Esophagus squamous epithelium (tissue), 5 donors: ENCODE measurements at regions not wholly inside any gene's neighbourhood (a gene's known extent, or its start where the extent isn't known, plus 50 kb on each side); places are given as distances from the start of the nearest gene placed in this dataset.

Experiments used
- DNase-seq: peaks from one replicate; lab custom pipeline; 2025; lab: John Stamatoyannopoulos, UW
- H3K27ac ChIP-seq, 4 donors: fragments of 200-600 bp; sonication (generic); one replicate each; pipeline ENCODE4 v1.5.1; 2016 to 2019; ENCODE audit warnings: mild to moderate bottlenecking in 1 of 4
- H3K27me3 ChIP-seq, 4 donors: fragments of 200-600 bp; sonication (generic); 1 replicate in 3 of 4; 2 replicates in 1 of 4; pipeline versions ENCODE4 v1.5.1 to v1.6.0; 2017 to 2021; ENCODE audit warnings: antibody characterized with exemption in 1 of 4
- H3K36me3 ChIP-seq, 3 donors: fragments of 200-600 bp; sonication (generic); one replicate each; pipeline ENCODE4 v1.5.1; 2016 to 2019
- H3K4me1 ChIP-seq, 3 donors: fragments of 200-600 bp; sonication (generic); one replicate each; pipeline ENCODE4 v1.5.1; 2017 to 2019
- H3K4me3 ChIP-seq, 4 donors: fragments of 200-600 bp; sonication (generic); 1 replicate in 3 of 4; 2 replicates in 1 of 4; pipeline ENCODE4 v1.5.1; 2016 to 2019; ENCODE audit warnings: mild to moderate bottlenecking in 2 of 4, moderate library complexity in 1 of 4
- H3K9me3 ChIP-seq, 3 donors: fragments of 200-600 bp; sonication (generic); one replicate each; pipeline ENCODE4 v1.5.1; 2016 to 2019
- CTCF ChIP-seq, 6 experiments: fragments of 450-650 bp in 4 of 6; fragments of 200-600 bp in 2 of 6; sonication (generic) in 2 of 6; IDR thresholded peaks; one replicate each; pipeline ENCODE4 v1.5.1; 2016 to 2019; ENCODE audit warnings: antibody characterized with exemption in 6 of 6, mild to moderate bottlenecking in 4 of 6, moderate library complexity in 4 of 6
- POLR2A ChIP-seq, 4 donors: fragments of 450-650 bp; IDR thresholded peaks; one replicate each; pipeline ENCODE4 v1.6.1; 2017; ENCODE audit warnings: antibody characterized with exemption in 4 of 4, mild to moderate bottlenecking in 4 of 4, moderate library complexity in 3 of 4
- WGBS, 2 donors: methylation state at CpG; one replicate each; pipeline ENCODE4 v1.1.5; 2018; 5-methylcytosine and 5-hydroxymethylcytosine counted together
- intact Hi-C: fragments of 100-400 bp; cut with DNase I; formaldehyde crosslinking; loops from one replicate; pipeline ENCODE4 v1.15.0; 2022
- donor health status: DM: yes; HTN: yes; CAD: no.

- H3K9me3 ChIP-seq, result peaks cover 0 to 11% (median 0%) of the 10 kb centered on the region in 3 donors
- intact Hi-C loops, result no loop called here
- H3K4me1 ChIP-seq, result no peaks in the 10 kb centered on the region
- H3K36me3 ChIP-seq, result no peaks in the 10 kb centered on the region
- 56 to 60% methylated on average over 4 of the region's 4 CpGs for WGBS, 2 donors
- H3K4me3 ChIP-seq, result no peak overlapping the region
- TF ChIP-seq POLR2A (IDR thresholded peaks at IDR 0.05), result no peak
- TF ChIP-seq CTCF (IDR thresholded peaks at IDR 0.05), result no peak
- DNase-seq, result no peak
- no peaks in the 10 kb centered on the region for H3K27me3 ChIP-seq
- H3K27ac ChIP-seq, result no peak overlapping the region
These were observed 434.5 kb upstream of the CDH9 start for GRCh38 chr5:27472871-27473270.

- Histone ChIP-seq H3K9me3 (peaks cover 0 to 10% (median 0%) of the 10 kb centered on the region in 3 donors), H3K27ac (no peak overlapping the region), H3K4me1 (no peaks in the 10 kb centered on the region), H3K27me3 (no peaks in the 10 kb centered on the region), H3K36me3 (no peaks in the 10 kb centered on the region), H3K4me3 (no peak overlapping the region)
- intact Hi-C loops, result no loop called here
- TF ChIP-seq POLR2A (IDR thresholded peaks at IDR 0.05), result no peak
- TF ChIP-seq CTCF (IDR thresholded peaks at IDR 0.05), result no peak
- no peak for DNase-seq
- WGBS, 2 donors, result 67 to 74% methylated on average over 11 of the region's 11 CpGs
These were observed 433.8 kb upstream of the CDH9 start for GRCh38 chr5:27472000-27472763.

GRCh38 chr5:27466959-27467358, 428.6 kb upstream of the CDH9 start:
- whole genome bisulfite sequencing, 2 donors, result 34 to 36% methylated on average over 1 of the region's 1 CpG
- Histone ChIP-seq H3K9me3 (no peaks in the 10 kb centered on the region), H3K4me3 (no peak overlapping the region), H3K27ac (no peak overlapping the region), H3K4me1 (no peaks in the 10 kb centered on the region), H3K36me3 (no peaks in the 10 kb centered on the region), H3K27me3 (no peaks in the 10 kb centered on the region)
- intact Hi-C loops, result no loop called here
- no peak for DNase-seq
- TF ChIP-seq CTCF (IDR thresholded peaks at IDR 0.05), result no peak
- no peak for TF ChIP-seq POLR2A (IDR thresholded peaks at IDR 0.05)

GRCh38 chr5:27465140-27465539, 426.8 kb upstream of the CDH9 start:
- Histone ChIP-seq H3K4me3 (no peak overlapping the region), H3K27ac (no peak overlapping the region), H3K4me1 (no peaks in the 10 kb centered on the region), H3K27me3 (no peaks in the 10 kb centered on the region), H3K36me3 (no peaks in the 10 kb centered on the region), H3K9me3 (no peaks in the 10 kb centered on the region)
- no peak for TF ChIP-seq CTCF (IDR thresholded peaks at IDR 0.05)
- no peak for TF ChIP-seq POLR2A (IDR thresholded peaks at IDR 0.05)
- intact Hi-C loops, result no loop called here
- 72 to 75% methylated on average over 5 of the region's 5 CpGs for WGBS, 2 donors
- no peak for DNase-seq

- TF ChIP-seq POLR2A (IDR thresholded peaks at IDR 0.05) (no peak), CTCF (IDR thresholded peaks at IDR 0.05) (no peak)
- Histone ChIP-seq H3K4me3 (no peak overlapping the region), H3K36me3 (no peaks in the 10 kb centered on the region), H3K9me3 (no peaks in the 10 kb centered on the region), H3K27ac (no peak overlapping the region), H3K4me1 (no peaks in the 10 kb centered on the region), H3K27me3 (no peaks in the 10 kb centered on the region)
- intact Hi-C loops, result no loop called here
- no peak for DNase-seq
- 83 to 84% methylated on average over 6 to 8 of the region's 8 CpGs for whole genome bisulfite sequencing, 2 donors
These were observed 425.2 kb upstream of the CDH9 start for GRCh38 chr5:27463446-27464149.
